ENCODE measurements at regions not wholly inside any gene's neighbourhood (a gene's known extent, or its start where the extent isn't known, plus 50 kb on each side); places are given as distances from the start of the nearest gene placed in this dataset.

- Histone ChIP-seq H3K27ac (replicated peaks) (no peak overlapping the region), H3K4me3 (replicated peaks; ENCODE audit: insufficient read depth, low read length) (no peak overlapping the region), H3K27me3 (ENCODE audit: insufficient read depth, poor library complexity, severe bottlenecking) (no peaks in the 10 kb centered on the region)
- DNase-seq (ENCODE audit: low read depth in 1 of 2, low spot score in 1 of 2): no peak
- TF ChIP-seq, protein P1, sequence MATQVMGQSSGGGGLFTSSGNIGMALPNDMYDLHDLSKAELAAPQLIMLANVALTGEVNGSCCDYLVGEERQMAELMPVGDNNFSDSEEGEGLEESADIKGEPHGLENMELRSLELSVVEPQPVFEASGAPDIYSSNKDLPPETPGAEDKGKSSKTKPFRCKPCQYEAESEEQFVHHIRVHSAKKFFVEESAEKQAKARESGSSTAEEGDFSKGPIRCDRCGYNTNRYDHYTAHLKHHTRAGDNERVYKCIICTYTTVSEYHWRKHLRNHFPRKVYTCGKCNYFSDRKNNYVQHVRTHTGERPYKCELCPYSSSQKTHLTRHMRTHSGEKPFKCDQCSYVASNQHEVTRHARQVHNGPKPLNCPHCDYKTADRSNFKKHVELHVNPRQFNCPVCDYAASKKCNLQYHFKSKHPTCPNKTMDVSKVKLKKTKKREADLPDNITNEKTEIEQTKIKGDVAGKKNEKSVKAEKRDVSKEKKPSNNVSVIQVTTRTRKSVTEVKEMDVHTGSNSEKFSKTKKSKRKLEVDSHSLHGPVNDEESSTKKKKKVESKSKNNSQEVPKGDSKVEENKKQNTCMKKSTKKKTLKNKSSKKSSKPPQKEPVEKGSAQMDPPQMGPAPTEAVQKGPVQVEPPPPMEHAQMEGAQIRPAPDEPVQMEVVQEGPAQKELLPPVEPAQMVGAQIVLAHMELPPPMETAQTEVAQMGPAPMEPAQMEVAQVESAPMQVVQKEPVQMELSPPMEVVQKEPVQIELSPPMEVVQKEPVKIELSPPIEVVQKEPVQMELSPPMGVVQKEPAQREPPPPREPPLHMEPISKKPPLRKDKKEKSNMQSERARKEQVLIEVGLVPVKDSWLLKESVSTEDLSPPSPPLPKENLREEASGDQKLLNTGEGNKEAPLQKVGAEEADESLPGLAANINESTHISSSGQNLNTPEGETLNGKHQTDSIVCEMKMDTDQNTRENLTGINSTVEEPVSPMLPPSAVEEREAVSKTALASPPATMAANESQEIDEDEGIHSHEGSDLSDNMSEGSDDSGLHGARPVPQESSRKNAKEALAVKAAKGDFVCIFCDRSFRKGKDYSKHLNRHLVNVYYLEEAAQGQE (IDR thresholded peaks at IDR 0.05; ENCODE audit: insufficient replicate concordance, low read depth): no peak
- TF ChIP-seq GABPA (IDR thresholded peaks at IDR 0.05; ENCODE audit: low read depth): no peak
- TF ChIP-seq SPI1 (IDR thresholded peaks at IDR 0.05; ENCODE audit: borderline replicate concordance, low read depth): no peak
- TF ChIP-seq, protein P2, sequence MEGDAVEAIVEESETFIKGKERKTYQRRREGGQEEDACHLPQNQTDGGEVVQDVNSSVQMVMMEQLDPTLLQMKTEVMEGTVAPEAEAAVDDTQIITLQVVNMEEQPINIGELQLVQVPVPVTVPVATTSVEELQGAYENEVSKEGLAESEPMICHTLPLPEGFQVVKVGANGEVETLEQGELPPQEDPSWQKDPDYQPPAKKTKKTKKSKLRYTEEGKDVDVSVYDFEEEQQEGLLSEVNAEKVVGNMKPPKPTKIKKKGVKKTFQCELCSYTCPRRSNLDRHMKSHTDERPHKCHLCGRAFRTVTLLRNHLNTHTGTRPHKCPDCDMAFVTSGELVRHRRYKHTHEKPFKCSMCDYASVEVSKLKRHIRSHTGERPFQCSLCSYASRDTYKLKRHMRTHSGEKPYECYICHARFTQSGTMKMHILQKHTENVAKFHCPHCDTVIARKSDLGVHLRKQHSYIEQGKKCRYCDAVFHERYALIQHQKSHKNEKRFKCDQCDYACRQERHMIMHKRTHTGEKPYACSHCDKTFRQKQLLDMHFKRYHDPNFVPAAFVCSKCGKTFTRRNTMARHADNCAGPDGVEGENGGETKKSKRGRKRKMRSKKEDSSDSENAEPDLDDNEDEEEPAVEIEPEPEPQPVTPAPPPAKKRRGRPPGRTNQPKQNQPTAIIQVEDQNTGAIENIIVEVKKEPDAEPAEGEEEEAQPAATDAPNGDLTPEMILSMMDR (IDR thresholded peaks at IDR 0.05; ENCODE audit: insufficient read depth, low read length): no peak
- TF ChIP-seq POLR2AphosphoS5 (IDR thresholded peaks at IDR 0.05; ENCODE audit: low read depth): no peak
Measured at GRCh38 chr1:75023005-75023404, 111.2 kb upstream of the LHX8 start.

GRCh38 chr1:75034376-75034775, 99.8 kb upstream of the LHX8 start:
- DNase-seq (ENCODE audit: low read depth in 1 of 2, low spot score in 1 of 2): no peak
- H3K27ac ChIP-seq (replicated peaks): no peak overlapping the region
- no peak overlapping the region for H3K4me3 ChIP-seq (replicated peaks; ENCODE audit: insufficient read depth, low read length)
- no peak for TF ChIP-seq POLR2AphosphoS5 (IDR thresholded peaks at IDR 0.05; ENCODE audit: low read depth)
- TF ChIP-seq SPI1 (IDR thresholded peaks at IDR 0.05; ENCODE audit: borderline replicate concordance, low read depth): no peak
- TF ChIP-seq, protein P2 (IDR thresholded peaks at IDR 0.05; ENCODE audit: insufficient read depth, low read length): no peak
- TF ChIP-seq, protein P1 (IDR thresholded peaks at IDR 0.05; ENCODE audit: insufficient replicate concordance, low read depth): no peak
- no peak for TF ChIP-seq GABPA (IDR thresholded peaks at IDR 0.05; ENCODE audit: low read depth)
- no peaks in the 10 kb centered on the region for H3K27me3 ChIP-seq (ENCODE audit: insufficient read depth, poor library complexity, severe bottlenecking)

GRCh38 chr1:75035536-75035935, 98.7 kb upstream of the LHX8 start:
- no peak overlapping the region for H3K4me3 ChIP-seq (replicated peaks; ENCODE audit: insufficient read depth, low read length)
- DNase-seq (ENCODE audit: low read depth in 1 of 2, low spot score in 1 of 2): no peak
- no peak overlapping the region for H3K27ac ChIP-seq (replicated peaks)
- TF ChIP-seq, protein P2 (IDR thresholded peaks at IDR 0.05; ENCODE audit: insufficient read depth, low read length): no peak
- TF ChIP-seq, protein P1 (IDR thresholded peaks at IDR 0.05; ENCODE audit: insufficient replicate concordance, low read depth): no peak
- TF ChIP-seq GABPA (IDR thresholded peaks at IDR 0.05; ENCODE audit: low read depth) (no peak), POLR2AphosphoS5 (IDR thresholded peaks at IDR 0.05; ENCODE audit: low read depth) (no peak), SPI1 (IDR thresholded peaks at IDR 0.05; ENCODE audit: borderline replicate concordance, low read depth) (no peak)
- no peaks in the 10 kb centered on the region for H3K27me3 ChIP-seq (ENCODE audit: insufficient read depth, poor library complexity, severe bottlenecking)

All from HL-60 (cell line).